Fibroblast of gingiva (primary cell): ENCODE measurements at regions not wholly inside any gene's neighbourhood (a gene's known extent, or its start where the extent isn't known, plus 50 kb on each side); places are given as distances from the start of the nearest gene placed in this dataset.

Source experiments
- DNase-seq: peaks from one replicate; pipeline ENCODE4 v3.0.0-alpha.2; 2011; ENCODE audit warnings: low read depth

DNA sequence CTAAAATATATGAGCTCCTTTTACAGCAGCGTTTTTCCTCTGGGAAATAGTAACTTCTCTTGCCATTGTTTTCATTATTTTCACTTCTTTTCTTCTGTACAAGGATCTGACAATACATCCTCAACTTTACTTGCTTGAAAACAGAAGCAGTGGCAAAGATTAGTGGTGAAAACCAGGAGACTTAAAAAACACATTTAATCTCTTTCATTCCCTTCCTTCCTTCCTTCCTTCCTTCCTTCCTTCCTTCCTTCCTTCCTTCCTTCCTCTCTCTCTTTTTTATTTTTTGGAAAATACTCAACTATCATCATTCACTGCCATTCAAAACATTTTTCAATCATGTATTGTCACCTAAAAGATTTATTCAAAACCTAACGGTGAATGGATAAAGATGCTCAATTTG is 1411.4 kb downstream of the NCAM2 start:
- no peak for DNase-seq

DNA sequence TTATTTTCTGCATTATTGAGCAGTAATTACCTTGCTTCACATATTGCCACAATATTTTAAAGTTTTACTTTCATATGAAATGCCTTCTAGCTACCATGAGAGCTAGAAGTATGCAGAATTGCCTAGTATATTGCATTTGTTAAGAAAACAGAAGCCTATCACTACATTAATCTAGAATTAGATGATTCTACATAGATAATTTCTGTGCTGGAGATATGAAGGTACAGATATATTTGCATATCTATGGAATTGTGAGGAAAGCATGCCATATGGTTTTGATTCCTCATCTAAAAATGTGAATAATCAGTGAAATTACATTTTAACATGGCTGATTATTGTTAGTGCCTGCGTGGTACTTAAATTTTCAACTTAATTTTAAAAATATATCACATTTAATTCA is 1418.3 kb downstream of the NCAM2 start:
- DNase-seq, result no peak

- no peak for DNase-seq
Observed at GRCh38 chr21:22421416-22422180, 1423.4 kb downstream of the NCAM2 start.

- DNase-seq, result no peak
Observed at GRCh38 chr21:22438428-22439086, 1440.3 kb downstream of the NCAM2 start.

- DNase-seq, result no peak
Observed at GRCh38 chr21:22444990-22445389, 1446.8 kb downstream of the NCAM2 start.

GRCh38 chr21:22450507-22450906 is 1452.3 kb downstream of the NCAM2 start:
- no peak for DNase-seq

- no peak for DNase-seq
Observed at GRCh38 chr21:22456241-22456640, 1458.0 kb downstream of the NCAM2 start.

- DNase-seq, result no peak
Observed at GRCh38 chr21:22468893-22469292, 1470.7 kb downstream of the NCAM2 start.

GRCh38 chr21:22474403-22474802 is 1476.2 kb downstream of the NCAM2 start:
- DNase-seq, result no peak

DNA sequence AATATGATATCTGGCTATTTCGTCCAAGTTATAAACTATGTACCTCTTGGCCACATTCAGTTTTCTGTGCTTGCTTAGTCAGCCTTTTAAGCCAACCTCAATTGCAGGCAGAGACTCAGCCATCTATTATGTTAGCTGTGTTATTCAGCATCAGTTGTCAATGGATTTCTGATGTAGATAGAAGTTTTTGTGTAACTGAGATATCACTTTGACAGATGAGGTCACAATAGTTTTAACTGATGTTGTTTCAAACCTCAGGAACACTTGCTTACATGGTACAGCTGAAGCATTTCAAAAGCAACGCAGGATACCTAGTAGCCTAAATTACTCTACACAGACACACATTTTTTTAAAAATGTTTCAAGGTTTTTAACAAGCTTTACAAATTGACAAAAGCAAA is 1478.0 kb downstream of the NCAM2 start:
- DNase-seq, result no peak

GRCh38 chr21:22476726-22477646 is 1478.8 kb downstream of the NCAM2 start:
- no peak for DNase-seq

- no peak for DNase-seq
Observed at GRCh38 chr21:22490049-22490448, 1491.8 kb downstream of the NCAM2 start.

DNA sequence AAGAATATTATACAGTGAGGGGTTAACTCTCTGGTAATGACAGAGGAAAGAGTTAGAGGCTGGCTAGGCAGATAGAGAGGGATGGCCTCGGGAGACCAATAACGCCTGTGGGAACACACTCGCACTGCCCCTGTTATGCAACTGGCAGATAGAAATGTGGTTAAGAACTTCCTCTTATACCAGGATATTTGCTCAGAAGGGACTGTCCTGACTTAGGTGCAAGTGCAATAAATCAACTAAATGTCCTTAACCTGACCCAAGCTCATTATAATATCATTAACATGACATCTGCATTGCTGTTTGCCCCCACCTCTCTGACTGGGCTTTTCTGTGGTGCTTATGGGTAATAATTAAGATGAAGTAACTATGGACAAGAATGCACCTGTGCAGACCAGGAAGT is 1518.0 kb downstream of the NCAM2 start:
- DNase-seq, result no peak

DNA sequence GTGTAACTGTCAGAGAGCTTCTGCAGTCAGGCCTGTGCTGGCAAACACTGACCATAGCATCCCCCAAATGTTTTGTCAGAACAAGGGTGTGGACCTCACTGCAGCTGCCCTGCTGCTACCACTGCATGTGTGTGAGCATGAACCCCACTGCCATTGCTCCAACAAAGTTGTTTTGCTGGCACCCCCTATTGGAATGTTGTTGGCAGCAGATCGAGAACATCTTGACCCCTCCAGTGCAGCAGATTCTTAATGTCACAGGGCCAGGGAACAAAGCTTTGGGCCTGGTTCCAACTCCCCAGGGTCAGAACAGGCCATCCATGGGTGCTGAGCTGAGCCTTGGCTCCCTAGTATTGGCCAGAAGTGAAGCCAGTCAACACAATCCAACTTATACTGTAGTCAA is 1537.4 kb downstream of the NCAM2 start:
- no peak for DNase-seq

DNA sequence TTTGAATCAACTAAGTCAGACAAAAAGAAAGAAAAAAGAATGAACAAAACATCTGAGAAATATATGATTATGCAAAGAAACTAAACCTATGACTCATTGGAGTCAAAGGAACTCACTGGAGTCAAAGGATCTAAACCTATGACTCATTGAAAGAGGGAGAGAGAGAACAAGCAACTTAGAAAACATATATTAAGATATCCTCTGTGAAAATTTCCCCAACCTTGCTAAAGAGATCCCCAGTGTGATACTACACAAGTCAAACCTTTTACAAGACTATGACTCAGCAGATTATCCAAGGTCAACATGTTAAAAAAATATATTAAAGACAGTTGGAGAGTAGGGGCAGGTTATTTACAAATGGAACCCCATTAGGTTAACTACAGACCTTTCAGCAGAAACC is 1538.3 kb downstream of the NCAM2 start:
- no peak for DNase-seq

DNA sequence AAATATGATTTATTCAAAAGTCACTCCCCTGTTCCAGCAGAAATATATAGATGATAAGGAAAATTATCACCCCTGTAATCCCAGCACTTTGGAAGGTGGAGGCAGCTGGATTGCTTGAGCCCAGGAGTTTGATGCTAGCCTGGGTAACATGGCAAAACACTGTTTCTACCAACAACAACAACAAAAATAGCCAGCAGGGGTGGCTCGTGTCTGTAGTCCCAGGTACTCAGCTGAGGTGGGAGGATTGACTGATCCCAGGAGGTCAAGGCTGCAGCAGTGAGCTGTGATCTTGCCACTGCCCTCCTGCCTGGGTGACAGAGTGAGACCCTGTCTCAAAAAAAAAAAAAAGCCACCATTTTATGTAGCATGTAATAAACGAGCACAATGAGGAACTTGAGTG is 1546.5 kb downstream of the NCAM2 start:
- DNase-seq, result no peak

GRCh38 chr21:22552390-22552789 is 1554.2 kb downstream of the NCAM2 start:
- no peak for DNase-seq

DNA sequence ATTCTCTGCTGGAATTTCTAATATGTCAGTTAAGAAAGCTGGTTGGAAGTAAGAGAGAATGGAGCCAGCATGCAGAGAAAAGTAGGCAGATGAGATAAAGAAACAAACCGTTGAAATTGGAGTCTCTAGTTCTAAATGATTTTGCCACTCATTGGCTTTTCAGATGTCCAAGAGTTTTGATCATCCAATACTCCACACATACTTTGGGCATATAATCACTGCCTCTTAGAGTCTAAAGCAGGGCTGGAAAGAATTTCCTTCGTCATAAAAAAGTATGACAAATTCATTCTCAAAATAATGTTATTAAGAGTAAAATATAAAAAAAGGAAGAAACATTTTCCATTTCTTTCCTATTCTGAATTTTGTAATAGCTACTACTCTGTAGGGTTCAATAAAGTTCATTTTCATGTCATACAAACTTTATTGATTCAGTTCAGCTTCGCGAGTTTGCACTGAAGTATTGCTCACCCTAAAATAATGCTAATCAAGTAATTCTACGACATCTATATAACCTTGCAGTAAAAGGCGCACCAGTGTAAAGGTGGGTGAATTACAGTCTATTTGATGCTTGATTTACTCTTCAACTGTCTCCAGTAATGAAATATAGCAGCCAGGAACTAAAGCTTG is 1556.6 kb downstream of the NCAM2 start:
- no peak for DNase-seq

GRCh38 chr21:22556829-22557228 is 1558.6 kb downstream of the NCAM2 start:
- no peak for DNase-seq

- DNase-seq, result no peak
Observed at GRCh38 chr21:22561946-22562345, 1563.7 kb downstream of the NCAM2 start.

DNA sequence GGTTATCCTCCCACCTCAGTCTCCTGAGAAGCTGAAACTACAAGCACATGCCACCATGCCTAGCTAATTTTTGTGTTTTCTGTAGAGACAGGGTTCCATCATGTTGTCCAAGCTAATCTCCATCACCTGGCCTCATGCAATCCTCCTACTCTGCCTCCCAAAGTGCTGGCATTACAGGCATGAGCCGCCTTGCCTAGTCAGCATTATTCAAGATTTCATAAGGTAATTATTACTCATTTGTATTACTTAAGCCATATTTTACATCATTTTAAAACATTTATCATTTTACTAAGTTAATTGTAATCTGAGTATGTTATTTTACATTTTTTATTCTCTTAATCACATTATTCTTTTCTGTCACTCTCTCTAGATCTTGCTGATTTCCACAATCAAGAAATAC is 1575.6 kb downstream of the NCAM2 start:
- no peak for DNase-seq

DNA sequence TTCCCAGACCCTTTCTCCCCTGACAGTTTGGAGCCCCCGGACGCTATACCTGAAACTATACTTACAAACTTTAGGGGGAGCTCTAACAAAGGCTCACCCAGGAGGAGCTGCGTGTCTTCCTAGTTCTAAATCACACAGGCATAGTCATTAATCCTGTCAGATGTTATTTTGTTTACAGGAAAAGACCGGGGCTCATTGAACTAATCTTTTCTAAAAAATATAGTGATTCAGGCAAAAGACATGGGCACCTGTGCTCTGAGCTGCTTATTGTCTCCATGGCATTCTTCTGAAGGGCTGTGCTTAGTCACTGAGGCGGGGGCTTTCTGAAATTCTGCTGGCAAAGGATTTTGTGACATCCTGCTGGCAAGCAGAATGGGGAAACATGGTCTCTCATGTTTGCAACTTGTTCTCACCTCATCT is 1577.0 kb downstream of the NCAM2 start:
- DNase-seq, result no peak
